HEK293T (cell line): ENCODE measurements at regions not wholly inside any gene's neighbourhood (a gene's known extent, or its start where the extent isn't known, plus 50 kb on each side); places are given as distances from the start of the nearest gene placed in this dataset.

Experiments used
- ARNT ChIP-seq: fragments of 450-650 bp; IDR thresholded peaks from 2 replicates; pipeline ENCODE4 v1.6.1; 2017; ENCODE audit warnings: mild to moderate bottlenecking
- SP1 ChIP-seq: fragments of 450-650 bp; IDR thresholded peaks from 2 replicates; pipeline ENCODE4 v1.6.1; 2017

GRCh38 chr13:53885997-53886396 lies 857.4 kb downstream of the OLFM4 start:
- no peak for TF ChIP-seq SP1
- no peak for TF ChIP-seq ARNT
